Uterus (tissue), 2 donors: ENCODE measurements at regions not wholly inside any gene's neighbourhood (a gene's known extent, or its start where the extent isn't known, plus 50 kb on each side); places are given as distances from the start of the nearest gene placed in this dataset.

ENCODE experiments used
- CTCF ChIP-seq, 4 experiments: fragments of 200-600 bp in 2 of 4; fragments of 450-650 bp in 2 of 4; sonication (generic) in 2 of 4; IDR thresholded peaks; one replicate each; pipeline ENCODE4 v1.5.1; 2016 to 2019; ENCODE audit warnings: antibody characterized with exemption in 4 of 4, mild to moderate bottlenecking in 2 of 4, moderate library complexity in 1 of 4
- POLR2A ChIP-seq, 2 donors: fragments of 450-650 bp; IDR thresholded peaks; one replicate each; pipeline ENCODE4 v1.6.1; 2016; ENCODE audit warnings: antibody characterized with exemption in 2 of 2, mild to moderate bottlenecking in 1 of 2, moderate library complexity in 1 of 2

GRCh38 chr12:43015090-43015737, 425.7 kb upstream of the PRICKLE1 start:
- TF ChIP-seq POLR2A (IDR thresholded peaks at IDR 0.05) (no peak), CTCF (IDR thresholded peaks at IDR 0.05) (no peak)
